ENCODE measurements at regions not wholly inside any gene's neighbourhood (a gene's known extent, or its start where the extent isn't known, plus 50 kb on each side); places are given as distances from the start of the nearest gene placed in this dataset.

DNA sequence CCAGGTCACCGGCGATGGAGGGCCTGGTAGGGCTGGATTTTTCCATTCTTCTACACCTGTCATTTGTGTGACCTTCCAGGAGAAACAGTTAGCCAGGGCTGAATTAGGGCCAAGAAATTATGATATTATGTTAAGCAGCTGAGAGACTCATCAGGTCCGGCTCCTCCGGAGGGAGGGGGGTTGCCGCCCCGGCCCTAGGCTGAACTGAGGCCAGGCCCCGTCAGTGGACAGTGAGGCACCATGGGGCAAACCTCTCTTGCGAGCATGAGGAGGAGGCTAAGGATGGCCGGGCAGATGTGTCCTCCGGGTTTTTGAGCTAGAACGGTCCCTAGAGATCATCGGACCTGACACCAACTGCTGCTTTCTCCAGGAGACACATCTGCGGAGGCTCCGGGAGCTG is 150.1 kb downstream of the SOX11 start:
- DNase-seq (ENCODE audit: low read depth in 2 of 2): no peak

DNA sequence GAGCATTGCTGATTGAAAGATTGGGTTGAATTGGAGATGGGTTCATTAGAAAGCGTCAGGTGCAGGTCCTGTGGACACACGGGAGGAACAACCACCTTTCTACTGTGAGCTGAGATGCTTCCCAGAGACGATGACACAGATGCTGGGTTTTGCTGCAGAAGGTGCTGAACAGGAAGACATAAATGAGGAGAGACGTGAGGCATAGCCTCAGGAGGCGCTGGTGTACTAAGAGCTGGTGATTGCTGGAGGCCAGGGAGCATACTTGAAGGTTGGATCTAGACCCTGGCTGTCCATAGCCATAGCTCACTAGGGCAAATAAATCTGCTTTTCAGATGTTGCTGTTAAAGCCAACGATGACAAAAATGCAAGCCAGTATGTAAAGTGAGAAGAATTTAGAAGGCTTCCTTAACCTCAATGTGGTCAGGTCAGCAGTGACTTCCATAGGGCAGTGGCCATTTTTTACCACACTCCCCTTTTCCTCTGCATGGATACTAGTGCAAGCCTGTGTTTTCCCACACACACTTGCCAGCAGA is 153.7 kb downstream of the SOX11 start:
- DNase-seq (ENCODE audit: low read depth in 2 of 2): no peak

DNA sequence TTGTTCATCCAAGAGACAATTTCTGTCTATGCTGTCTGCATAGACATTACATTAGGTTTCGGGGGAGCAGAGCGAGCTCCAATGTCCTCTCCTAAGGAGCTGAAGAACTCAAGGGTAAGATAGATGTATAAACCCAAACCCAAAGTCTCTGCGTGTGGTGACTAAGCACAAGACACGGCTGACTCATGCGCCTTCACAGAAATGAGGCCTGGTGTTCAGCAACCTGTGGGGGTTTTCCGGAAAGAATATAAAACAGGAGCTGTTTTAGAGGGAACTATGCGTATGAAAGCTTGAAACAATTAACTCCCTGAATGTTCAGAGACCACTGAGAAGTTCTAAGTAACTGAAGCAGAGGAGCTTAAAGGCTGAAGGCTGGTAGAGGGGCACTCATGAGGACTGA is 154.7 kb downstream of the SOX11 start:
- DNase-seq (ENCODE audit: low read depth in 2 of 2): no peak

DNA sequence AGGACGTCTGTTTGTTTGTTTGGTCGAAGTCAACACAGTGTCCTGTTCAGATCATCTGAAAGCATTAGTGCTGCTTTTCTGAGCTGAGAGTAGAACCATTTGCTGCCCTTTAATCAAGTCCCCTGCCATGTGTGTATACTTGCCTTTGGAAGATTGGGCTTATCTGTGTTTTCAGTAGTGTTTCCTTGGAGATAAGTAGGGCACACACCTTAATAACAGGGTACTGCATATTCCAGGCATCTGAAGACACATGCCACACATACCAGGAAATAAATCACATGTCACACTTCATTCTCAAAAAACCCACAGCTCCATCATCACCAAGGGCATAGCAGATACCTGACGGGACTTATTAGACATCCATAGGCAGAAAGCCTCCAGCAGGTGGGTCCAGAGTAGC is 157.4 kb downstream of the SOX11 start:
- DNase-seq (ENCODE audit: low read depth in 2 of 2): no peak

DNA sequence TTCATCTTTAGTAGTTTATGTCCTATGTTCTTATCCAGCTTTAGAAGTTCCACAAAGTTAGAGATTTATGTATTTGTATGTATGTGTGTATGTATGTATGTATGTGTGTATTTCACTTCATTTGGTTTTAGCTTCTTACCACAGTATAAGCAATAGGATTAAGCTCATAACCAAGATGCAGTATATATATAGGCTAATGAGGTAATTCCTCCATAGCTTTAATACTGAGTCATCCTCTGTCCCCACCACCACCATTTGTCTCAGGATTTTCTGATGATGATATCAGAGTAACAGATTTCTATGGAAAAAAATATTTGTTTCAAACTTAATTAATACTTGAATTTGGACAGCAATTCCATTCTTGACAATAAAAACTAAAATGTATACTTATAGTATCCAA is 159.2 kb downstream of the SOX11 start:
- no peak for DNase-seq (ENCODE audit: low read depth in 2 of 2)

DNA sequence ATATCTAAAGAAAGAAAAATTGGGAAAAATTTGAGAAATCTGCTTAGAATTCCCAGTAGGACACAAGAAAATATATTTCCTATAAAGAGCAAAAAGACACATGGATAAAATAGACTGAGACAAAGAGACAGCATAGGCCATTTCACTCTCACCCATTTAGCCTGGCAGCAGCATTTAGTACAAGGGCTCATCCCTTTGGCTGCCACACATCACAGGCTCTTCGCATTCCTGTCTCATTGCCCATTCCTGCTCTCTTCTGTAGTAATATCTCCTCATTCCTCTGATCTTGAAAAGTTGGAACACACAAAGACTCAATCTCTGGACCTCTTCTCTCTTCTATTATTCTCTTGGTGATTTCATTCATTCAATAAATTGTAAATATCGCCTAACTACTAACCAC is 162.6 kb downstream of the SOX11 start:
- DNase-seq (ENCODE audit: low read depth in 2 of 2): no peak

DNA sequence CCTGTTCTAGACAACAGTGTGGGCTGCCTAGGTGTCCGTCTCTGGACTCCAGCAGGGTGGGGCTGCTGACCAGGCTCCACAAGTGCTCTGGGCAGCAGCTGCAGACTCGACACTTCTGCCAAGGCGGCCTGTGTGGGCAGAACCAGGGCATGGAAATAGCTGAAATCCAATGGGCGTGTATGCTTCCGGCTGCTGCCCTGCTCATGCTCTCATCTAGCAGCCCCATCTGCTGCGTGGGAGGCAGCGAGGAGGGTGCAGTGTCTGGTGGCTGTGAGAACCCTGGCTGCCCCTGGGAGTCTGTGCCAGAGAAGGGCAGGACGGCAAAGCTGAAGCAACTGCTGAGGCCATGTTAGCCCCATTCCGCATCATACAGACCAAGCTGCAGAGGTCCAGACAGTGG is 174.9 kb downstream of the SOX11 start:
- DNase-seq (ENCODE audit: low read depth in 2 of 2): no peak

DNA sequence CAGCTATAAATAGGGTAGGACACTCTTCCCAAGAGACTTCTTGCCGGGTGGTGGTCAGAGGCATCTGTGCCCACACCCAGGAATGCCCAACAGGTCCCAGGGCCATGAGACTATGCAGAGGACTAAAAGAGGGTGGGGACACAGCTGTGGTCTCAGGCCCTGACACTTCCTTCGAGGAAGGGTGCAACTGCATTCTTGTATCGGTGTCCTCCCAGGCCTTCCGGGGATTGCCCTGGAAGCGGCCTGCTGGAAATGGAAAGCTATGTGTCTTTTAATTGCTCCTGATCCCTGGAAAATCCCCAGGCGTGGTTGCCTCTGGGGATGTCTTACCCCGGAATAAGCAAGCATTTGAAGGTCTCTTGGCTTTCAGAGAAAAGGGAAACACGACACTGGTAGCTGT is 176.7 kb downstream of the SOX11 start:
- DNase-seq (ENCODE audit: low read depth in 2 of 2): no peak

DNA sequence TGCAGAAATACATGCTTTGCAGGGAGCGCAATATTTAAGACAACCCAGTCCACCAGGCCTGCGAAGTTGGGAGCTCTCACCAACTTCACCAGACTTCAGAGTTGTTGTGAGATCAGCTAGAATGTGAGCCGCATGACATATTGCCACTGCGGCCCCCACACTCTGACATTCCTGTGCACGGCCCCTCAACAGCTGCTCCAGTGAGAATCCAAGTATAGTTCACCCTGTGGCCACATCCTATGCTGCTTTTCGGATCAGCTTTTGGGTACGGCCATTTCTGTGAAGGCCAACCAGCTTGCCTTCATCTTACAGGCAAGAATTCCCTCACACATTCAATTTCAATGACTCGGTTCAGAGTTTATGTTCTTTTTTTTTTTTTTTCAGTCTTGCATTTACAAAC is 177.8 kb downstream of the SOX11 start:
- DNase-seq (ENCODE audit: low read depth in 2 of 2): no peak

DNA sequence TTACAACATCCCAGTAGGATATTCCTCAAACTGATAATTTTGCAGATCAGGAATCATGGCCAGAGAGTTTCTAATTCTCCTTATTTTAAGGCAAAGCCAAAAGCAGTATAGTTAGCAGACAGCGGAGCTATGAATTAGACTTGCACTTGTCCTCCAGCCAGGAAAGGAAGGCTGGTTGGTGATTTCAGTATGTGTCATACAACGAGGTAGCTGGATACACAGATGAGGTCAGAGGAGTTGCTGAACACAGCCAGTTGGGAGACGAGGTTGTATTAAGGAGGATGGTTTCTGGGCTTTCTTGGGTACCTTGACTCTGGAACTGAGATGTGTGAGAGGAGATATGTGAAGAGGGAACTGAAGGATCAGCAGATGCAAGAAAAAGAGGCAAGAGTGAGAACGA is 185.2 kb downstream of the SOX11 start:
- no peak for DNase-seq (ENCODE audit: low read depth in 2 of 2)

DNA sequence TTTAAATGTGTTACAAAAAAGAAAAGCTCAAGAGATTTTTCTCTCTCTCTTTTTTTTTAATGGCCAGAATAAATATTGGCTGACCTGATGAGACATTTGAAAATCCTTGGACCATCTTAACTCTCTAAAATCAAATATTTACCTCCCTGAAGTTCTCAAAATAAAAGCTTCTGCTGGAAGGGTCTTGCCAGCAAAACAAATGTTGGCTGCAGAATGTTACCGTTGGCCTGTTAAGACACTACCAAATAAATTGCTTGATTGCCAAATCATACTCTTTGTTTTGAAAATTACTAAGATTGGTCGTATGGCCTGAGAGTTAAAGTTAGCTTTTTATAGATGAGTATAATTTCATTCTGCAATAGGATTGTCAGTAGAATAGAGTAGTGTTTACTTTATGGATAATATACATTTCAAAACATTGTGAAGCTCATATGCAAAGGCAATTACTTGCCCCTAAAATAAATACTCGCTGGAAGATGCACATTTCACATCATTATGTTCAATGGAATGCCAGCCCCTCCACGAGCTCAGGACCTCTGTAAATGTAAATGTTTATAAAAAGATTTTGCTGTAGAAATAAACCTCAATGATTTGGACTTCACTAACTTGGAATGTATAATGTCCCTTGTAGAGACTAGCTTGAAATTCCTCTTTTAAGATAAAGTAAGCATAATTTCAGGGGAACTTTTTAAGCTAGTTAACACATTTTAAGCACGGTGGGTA is 193.4 kb downstream of the SOX11 start:
- no peak for DNase-seq (ENCODE audit: low read depth in 2 of 2)

DNA sequence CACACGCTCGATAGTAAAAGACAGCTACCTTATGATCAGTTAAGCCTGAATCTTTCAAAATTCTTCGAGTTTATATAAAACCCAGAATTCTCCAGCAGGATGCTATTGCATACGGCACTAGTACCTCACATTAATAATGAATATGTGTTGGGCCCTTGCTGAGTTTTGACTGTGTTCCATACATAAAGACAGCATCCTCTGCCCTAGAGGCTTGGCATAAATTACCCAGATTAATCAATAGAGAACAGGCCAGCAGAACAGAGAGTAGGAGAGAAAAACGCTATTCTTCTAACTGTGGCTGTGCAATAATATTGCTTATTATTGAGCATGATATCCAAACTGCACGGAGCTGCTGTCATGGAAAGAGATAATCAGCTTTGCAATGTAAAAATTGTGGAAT is 194.3 kb downstream of the SOX11 start:
- DNase-seq (ENCODE audit: low read depth in 2 of 2): no peak

DNA sequence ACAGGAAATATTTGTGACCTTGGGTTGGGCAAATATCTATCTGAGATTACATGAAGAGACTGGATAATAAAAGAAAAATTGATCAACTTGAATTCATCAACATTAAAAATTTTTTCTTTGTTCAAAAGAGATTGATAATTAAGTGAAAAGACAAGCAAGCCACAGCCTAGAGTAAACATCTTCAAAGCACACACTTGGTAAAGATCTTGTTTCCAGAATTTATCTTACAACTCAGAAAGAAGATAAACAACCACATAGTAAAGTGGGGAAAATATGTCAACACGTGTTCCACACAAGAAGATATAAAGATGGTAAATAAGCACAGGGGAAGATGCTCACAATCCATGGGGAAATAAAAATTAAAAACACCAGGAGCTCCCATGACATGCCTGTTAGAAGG is 195.9 kb downstream of the SOX11 start:
- no peak for DNase-seq (ENCODE audit: low read depth in 2 of 2)

DNA sequence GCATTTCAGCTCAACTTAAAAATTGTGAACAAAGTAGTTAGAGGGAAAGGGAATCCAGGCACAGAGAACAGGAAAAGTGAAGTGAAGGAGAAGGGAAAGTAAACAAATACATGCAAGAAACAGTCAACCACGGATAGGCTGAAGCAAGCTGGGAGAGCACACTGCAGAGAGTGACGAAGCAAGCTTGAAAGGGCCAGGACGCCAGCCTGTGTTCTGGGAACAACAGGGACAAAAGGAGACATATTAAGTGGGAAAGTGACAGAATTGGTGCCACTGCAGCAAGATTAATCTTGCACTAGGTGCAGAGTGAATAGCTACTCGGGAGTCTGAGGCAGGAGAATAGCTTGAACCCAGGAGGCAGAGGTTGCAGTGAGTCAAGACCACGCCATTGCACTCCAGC is 197.3 kb downstream of the SOX11 start:
- DNase-seq (ENCODE audit: low read depth in 2 of 2): no peak

DNA sequence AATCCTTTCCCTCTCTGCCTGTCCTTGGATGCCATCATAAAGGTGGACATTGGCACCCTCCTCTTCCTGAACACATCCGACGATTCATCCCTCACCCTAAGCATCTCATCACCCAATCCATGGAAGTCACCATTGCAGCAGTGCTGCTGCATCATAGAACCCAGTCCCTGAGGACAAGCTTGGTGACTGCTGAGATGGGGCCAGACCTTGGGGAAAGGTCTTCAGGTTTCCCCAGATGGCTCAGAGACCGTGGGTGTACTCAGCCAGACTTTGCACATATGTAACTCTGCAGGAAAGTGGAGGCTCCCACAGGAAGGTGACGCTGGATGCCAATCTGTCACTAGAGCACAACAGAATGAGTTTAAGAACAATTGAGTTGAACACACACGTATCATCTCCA is 202.2 kb downstream of the SOX11 start:
- no peak for DNase-seq (ENCODE audit: low read depth in 2 of 2)

DNA sequence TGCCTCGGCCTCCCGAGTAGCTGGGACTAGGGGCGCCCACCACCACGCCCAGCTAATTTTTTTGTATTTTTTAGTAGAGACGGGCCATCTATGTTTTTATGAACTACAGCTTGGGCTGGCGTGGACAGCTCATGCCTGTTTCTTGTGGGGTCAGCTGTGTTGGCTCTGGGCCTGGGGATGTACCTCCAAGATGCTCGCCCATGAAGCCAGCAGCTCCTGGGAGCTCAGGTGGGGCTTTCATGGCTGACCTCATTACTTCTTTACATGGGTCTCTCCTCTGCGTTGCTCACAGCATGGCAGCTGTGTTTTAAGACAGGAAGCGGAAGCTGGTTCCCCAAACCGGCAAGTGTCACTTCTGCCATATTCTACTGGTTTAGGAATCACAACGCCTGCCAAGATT is 203.1 kb downstream of the SOX11 start:
- DNase-seq (ENCODE audit: low read depth in 2 of 2): no peak

DNA sequence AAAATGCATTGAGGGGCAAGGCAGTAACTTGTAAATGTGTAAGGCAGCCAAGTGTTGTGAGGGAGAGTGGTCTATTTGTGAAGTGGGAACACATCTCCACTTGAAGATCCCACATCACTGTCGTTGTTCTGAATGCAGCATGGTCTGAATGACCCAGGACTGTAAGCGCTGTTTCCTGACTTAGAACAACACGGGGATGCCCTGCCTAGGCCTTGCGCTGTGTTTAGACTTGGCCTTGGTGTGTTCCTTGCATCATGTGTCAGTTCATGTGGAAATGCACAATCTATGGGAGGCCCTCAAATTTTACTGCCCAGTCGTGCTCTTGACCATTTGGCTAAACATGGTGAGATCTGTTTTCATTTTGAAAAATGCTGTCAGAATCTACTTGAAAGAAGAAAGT is 205.1 kb downstream of the SOX11 start:
- DNase-seq (ENCODE audit: low read depth in 2 of 2): no peak

DNA sequence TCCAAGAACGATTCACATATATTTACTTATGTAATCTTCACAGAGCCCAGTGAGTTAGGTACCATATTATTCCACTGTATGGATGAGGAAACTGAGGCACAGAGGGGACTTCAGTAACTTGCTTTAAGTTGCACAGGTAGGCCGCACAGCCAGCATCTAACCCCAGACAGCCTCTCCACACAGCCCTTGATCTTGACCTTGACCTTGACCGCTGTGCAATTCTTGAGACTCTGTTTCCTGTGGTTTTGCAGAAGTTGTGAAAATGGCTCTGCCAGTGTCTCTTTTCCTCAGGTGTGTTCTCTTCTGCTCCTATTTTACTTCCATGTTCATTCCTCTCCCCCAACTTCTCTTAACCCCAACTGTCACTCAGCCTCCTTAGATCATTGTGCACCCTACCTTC is 206.5 kb downstream of the SOX11 start:
- no peak for DNase-seq (ENCODE audit: low read depth in 2 of 2)

DNA sequence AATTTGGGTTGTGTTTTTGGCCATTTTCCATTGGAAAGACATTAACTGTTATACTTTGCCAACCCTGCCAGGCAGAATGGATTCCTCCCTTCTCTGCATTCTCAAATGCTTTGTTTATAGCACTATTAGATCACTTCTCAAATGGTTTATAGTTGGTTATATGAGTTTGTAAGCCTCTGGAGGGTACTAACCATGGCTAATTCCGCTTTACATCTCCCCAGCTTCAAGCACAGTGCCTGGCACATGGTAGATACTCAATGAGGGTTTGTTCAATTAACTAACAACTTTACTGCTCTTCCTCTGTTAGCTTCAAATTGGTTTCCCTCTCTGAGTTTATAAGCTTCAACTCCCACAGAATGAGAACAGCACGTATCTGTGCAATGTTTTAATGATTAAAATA is 213.5 kb downstream of the SOX11 start:
- DNase-seq (ENCODE audit: low read depth in 2 of 2): no peak

DNA sequence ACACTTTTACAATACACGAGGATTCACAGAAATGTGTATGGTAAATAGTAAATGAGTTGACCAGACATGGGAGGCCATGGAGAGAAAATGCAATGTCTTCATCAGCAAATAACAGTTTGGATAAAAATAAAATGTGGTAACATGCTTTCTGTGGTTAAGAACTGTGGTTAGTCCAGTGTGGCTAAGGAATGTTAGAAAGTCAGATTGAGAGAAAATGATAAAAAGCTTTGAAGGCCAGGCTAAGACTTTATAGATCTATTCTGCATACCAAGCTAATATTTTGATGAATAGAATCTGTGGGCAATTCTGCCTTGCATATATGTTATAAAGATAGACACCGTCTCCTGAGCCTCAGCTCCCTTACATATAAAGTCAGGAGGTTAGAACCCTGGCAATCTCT is 215.9 kb downstream of the SOX11 start:
- no peak for DNase-seq (ENCODE audit: low read depth in 2 of 2)

DNA sequence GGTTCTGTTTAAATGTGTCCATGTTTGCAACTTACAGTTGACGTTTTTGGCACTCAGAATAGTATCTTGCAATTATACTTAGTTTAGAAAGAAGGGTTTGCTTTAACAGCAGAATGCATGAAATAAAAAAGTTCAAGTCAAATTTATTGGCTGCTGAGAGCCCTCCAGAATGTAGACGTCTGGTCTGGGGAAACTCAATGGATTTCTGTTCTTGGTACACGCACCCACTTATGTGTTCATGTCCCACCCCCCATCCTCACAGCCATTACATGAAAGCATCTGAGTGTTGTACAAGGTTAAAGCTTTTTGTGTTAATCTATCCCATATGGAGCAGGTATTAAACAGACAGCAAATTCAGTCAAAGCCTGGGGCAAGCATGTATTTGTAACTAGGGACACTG is 219.5 kb downstream of the SOX11 start:
- no peak for DNase-seq (ENCODE audit: low read depth in 2 of 2)

DNA sequence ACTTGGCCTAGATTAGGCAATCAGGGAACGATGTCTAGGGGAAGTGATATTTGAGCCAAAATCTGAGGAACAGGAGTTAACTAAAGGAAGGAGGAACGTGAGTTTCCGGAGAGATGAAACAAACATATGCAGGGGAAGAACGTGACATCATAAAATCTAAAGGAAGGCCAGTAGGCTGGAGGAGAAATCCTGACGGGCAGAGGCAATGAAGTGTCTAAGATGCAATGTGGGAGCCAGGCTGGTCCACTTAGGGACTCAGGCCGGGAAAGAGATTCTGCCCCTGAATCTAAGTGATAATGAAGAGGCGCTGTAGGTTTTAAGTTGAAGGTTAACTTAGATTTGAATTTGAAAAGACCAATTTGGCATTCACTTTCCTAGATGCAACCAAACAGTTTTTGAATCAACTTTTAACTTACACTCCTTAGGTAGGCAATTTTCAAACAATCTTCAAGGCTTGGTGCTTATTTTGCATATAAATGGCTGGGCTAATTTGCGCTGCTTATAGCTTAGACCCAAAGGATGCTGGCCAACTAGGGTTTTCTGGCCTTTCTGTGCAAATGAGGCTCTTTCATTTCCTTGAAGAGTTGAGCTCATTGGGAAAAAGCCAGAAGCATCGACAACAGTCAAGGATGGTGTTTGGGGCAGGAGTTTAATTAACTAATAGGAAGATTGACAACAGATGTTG is 221.7 kb downstream of the SOX11 start:
- no peak for DNase-seq (ENCODE audit: low read depth in 2 of 2)

DNA sequence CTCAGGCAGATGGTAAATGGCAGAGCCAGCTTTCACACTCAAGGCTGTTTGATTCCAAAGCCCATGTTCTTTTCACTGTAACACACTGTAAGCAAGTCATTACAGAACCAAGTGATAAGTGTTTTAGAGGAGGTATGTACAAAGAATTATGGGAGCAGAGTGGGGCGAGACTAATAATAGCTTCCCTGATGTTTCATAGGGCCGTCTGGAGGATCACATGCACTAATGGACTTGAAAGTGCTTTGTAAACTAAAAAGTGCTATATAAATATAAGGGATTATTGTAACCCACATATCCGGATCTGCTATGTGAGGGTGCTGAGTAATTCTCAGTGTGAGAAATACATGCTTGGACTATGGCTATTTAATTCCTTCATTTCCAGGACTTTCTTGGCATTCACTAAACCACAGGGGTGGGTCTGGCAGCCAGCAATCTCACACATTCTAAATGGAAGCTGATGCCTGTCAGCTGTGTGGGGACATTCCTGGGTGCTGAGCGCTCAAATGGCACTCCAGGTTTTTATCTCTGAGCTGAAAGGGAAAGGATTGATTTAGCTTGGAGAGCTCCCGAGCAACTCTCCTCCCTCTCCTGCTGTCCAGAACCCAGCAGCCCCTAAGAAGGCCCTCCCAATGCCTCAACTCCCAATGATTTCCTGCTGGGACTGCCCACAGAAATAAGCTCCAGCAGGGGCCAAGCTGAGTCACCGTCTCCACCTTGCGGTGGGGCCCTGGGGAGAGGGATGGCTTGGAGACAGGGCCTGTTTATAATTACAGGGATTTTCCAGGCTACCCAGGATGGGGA is 222.8 kb downstream of the SOX11 start:
- no peak for DNase-seq (ENCODE audit: low read depth in 2 of 2)
